ENCODE measurements at regions not wholly inside any gene's neighbourhood (a gene's known extent, or its start where the extent isn't known, plus 50 kb on each side); places are given as distances from the start of the nearest gene placed in this dataset.

GRCh38 chr2:26528836-26529235 lies 50.9 kb upstream of the OTOF start:
- FAIRE-seq (no peak), DNase-seq (ENCODE audit: low spot score) (no peak)
- in situ Hi-C loops (cut with HindIII; ENCODE audit: extremely low pct_ligation_motif_present, low pct_unique_long_range_greater_than_20kb): no loop called here
- TF ChIP-seq, protein P1, sequence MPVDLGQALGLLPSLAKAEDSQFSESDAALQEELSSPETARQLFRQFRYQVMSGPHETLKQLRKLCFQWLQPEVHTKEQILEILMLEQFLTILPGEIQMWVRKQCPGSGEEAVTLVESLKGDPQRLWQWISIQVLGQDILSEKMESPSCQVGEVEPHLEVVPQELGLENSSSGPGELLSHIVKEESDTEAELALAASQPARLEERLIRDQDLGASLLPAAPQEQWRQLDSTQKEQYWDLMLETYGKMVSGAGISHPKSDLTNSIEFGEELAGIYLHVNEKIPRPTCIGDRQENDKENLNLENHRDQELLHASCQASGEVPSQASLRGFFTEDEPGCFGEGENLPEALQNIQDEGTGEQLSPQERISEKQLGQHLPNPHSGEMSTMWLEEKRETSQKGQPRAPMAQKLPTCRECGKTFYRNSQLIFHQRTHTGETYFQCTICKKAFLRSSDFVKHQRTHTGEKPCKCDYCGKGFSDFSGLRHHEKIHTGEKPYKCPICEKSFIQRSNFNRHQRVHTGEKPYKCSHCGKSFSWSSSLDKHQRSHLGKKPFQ (CRISPR knock-in tag; IDR thresholded peaks at IDR 0.05; ENCODE audit: insufficient replicate concordance): no peak
- no peak for TF ChIP-seq EHMT2 (IDR thresholded peaks at IDR 0.05; ENCODE audit: borderline replicate concordance, low read depth, low read length)
- no peak for TF ChIP-seq RCOR2 (CRISPR knock-in tag; IDR thresholded peaks at IDR 0.05)
- TF ChIP-seq NFAT5 (CRISPR knock-in tag; IDR thresholded peaks at IDR 0.05): no peak
- no peak for TF ChIP-seq ZNF263 (CRISPR knock-in tag; IDR thresholded peaks at IDR 0.05)
- TF ChIP-seq, protein P2, sequence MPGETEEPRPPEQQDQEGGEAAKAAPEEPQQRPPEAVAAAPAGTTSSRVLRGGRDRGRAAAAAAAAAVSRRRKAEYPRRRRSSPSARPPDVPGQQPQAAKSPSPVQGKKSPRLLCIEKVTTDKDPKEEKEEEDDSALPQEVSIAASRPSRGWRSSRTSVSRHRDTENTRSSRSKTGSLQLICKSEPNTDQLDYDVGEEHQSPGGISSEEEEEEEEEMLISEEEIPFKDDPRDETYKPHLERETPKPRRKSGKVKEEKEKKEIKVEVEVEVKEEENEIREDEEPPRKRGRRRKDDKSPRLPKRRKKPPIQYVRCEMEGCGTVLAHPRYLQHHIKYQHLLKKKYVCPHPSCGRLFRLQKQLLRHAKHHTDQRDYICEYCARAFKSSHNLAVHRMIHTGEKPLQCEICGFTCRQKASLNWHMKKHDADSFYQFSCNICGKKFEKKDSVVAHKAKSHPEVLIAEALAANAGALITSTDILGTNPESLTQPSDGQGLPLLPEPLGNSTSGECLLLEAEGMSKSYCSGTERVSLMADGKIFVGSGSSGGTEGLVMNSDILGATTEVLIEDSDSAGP (CRISPR knock-in tag; IDR thresholded peaks at IDR 0.05; ENCODE audit: borderline replicate concordance): no peak
- TF ChIP-seq, protein P3, sequence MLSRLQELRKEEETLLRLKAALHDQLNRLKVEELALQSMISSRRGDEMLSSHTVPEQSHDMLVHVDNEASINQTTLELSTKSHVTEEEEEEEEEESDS (CRISPR knock-in tag; IDR thresholded peaks at IDR 0.05; ENCODE audit: borderline replicate concordance): no peak
- TF ChIP-seq JUN (CRISPR knock-in tag; IDR thresholded peaks at IDR 0.05): no peak
- no peak for TF ChIP-seq ZFP41 (CRISPR knock-in tag; IDR thresholded peaks at IDR 0.05; ENCODE audit: borderline replicate concordance)
- TF ChIP-seq HMGA1 (CRISPR knock-in tag; conservative IDR thresholded peaks at IDR 0.05): no peak
- TF ChIP-seq BRD4 (CRISPR knock-in tag; IDR thresholded peaks at IDR 0.05): no peak
- TF ChIP-seq ZNF577 (CRISPR knock-in tag; IDR thresholded peaks at IDR 0.05; ENCODE audit: borderline replicate concordance, low read depth): no peak
- TF ChIP-seq, protein P4, sequence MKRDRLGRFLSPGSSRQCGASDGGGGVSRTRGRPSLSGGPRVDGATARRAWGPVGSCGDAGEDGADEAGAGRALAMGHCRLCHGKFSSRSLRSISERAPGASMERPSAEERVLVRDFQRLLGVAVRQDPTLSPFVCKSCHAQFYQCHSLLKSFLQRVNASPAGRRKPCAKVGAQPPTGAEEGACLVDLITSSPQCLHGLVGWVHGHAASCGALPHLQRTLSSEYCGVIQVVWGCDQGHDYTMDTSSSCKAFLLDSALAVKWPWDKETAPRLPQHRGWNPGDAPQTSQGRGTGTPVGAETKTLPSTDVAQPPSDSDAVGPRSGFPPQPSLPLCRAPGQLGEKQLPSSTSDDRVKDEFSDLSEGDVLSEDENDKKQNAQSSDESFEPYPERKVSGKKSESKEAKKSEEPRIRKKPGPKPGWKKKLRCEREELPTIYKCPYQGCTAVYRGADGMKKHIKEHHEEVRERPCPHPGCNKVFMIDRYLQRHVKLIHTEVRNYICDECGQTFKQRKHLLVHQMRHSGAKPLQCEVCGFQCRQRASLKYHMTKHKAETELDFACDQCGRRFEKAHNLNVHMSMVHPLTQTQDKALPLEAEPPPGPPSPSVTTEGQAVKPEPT (CRISPR knock-in tag; IDR thresholded peaks at IDR 0.05; ENCODE audit: low read depth): no peak

More at GRCh38 chr2:26528836-26529235, 50.9 kb upstream of the OTOF start:
- Histone ChIP-seq H3K9ac (ENCODE audit: insufficient read depth, low read depth, low read length) (no peak overlapping the region), H3K27ac (ENCODE audit: extremely low read length, insufficient read depth, low read length) (no peak overlapping the region), H3K27me3 (ENCODE audit: control insufficient read depth in 1 of 2, insufficient read depth in 2 of 2, low read length in 2 of 2) (peaks cover 20 to 67% of the 10 kb centered on the region in 2 experiments; a peak in 4 of 5 replicates), H3K4me1 (ENCODE audit: insufficient read depth, low read length) (no peaks in the 10 kb centered on the region), H3K4me3 (replicated peaks in 1 of 3; ENCODE audit: insufficient read depth in 1 of 3, low read depth in 2 of 3, low read length in 3 of 3) (no peak overlapping the region), H3K9me3 (ENCODE audit: low read length) (no peaks in the 10 kb centered on the region), H3K4me2 (ENCODE audit: low read depth, low read length) (no peak overlapping the region), H3K36me3 (replicated peaks in 1 of 2; ENCODE audit: control insufficient read depth in 1 of 2, insufficient read depth in 2 of 2, low read length in 2 of 2) (no peaks in the 10 kb centered on the region), H4K20me1 (ENCODE audit: insufficient read depth, low read length) (no peaks in the 10 kb centered on the region; the same call in 1 of the 2 replicates), H2AFZ (ENCODE audit: low read length) (no peak overlapping the region), H3K79me2 (ENCODE audit: insufficient read depth, low read length) (no peaks in the 10 kb centered on the region)
- POLR2A ChIA-PET: no interaction called here
- CTCF ChIA-PET (ENCODE audit: low intra/inter-chr PET ratio, low total read pairs): no interaction called here
- WGBS (ENCODE audit: low lambda C conversion rate): 38% methylated on average over 2 of the region's 3 CpGs
- BruUV-seq (replicated peaks): no TSS peak
- intact Hi-C loops (cut with micrococcal nuclease; ENCODE audit: unreplicated experiment): no loop called here
- ATAC-seq: no peak
